Body of pancreas (tissue), 4 donors: ENCODE measurements at regions not wholly inside any gene's neighbourhood (a gene's known extent, or its start where the extent isn't known, plus 50 kb on each side); places are given as distances from the start of the nearest gene placed in this dataset.

Experiments used
- POLR2A ChIP-seq, 3 donors: fragments of 450-650 bp; IDR thresholded peaks; one replicate each; pipeline ENCODE4 v1.6.1; 2016; ENCODE audit warnings: antibody characterized with exemption in 3 of 3, mild to moderate bottlenecking in 2 of 3
- TF ChIP-seq, protein P1 (sequence below), 7 experiments: fragments of 450-650 bp in 4 of 7; fragments of 200-600 bp in 3 of 7; sonication (generic) in 3 of 7; IDR thresholded peaks; one replicate each; pipeline ENCODE4 v1.5.1; 2016 to 2019; ENCODE audit warnings: antibody characterized with exemption in 7 of 7

DNA sequence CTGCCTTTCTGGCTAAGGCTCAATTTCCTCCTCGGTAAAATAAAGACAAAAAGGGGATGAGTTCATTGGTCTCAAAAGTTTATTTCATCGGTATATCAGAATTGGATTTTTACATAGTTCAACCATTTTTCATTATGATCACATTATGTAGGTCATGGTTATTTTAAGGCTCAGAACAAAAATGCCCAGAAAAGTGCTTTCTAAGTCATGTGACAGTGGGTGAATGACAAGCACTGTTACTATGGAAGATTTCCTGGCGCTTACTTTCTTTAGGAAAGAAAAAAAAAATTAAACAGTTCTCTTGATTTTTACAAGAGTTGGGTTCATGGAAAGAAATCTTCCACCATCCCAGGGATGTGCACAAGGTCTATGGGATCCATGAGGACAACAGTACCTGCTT is 117.9 kb upstream of the CES5A start:
- TF ChIP-seq, protein P1, sequence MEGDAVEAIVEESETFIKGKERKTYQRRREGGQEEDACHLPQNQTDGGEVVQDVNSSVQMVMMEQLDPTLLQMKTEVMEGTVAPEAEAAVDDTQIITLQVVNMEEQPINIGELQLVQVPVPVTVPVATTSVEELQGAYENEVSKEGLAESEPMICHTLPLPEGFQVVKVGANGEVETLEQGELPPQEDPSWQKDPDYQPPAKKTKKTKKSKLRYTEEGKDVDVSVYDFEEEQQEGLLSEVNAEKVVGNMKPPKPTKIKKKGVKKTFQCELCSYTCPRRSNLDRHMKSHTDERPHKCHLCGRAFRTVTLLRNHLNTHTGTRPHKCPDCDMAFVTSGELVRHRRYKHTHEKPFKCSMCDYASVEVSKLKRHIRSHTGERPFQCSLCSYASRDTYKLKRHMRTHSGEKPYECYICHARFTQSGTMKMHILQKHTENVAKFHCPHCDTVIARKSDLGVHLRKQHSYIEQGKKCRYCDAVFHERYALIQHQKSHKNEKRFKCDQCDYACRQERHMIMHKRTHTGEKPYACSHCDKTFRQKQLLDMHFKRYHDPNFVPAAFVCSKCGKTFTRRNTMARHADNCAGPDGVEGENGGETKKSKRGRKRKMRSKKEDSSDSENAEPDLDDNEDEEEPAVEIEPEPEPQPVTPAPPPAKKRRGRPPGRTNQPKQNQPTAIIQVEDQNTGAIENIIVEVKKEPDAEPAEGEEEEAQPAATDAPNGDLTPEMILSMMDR (IDR thresholded peaks at IDR 0.05): no peak
- no peak for TF ChIP-seq POLR2A (IDR thresholded peaks at IDR 0.05)
